Caco-2 (cell line): ENCODE measurements at regions not wholly inside any gene's neighbourhood (a gene's known extent, or its start where the extent isn't known, plus 50 kb on each side); places are given as distances from the start of the nearest gene placed in this dataset.

ENCODE experiments used
- BruUV-seq: library from RNA; stranded (reverse); fragments of 400-500 nt; replicated peaks from 2 replicates; lab custom pipeline; 2021; lab: Mats Ljungman, UMichigan
- CTCF ChIA-PET: fragments of 300-600 bp; sonication (Branson Sonifier 250); formaldehyde crosslinking; loops from one replicate; lab custom pipeline; 2022; ENCODE audit warnings: antibody characterized with exemption; lab: Charles Lee
- POLR2A ChIA-PET: fragments of 300-600 bp; sonication (Branson Sonifier 250); formaldehyde crosslinking; loops from one replicate; lab custom pipeline; 2022; ENCODE audit warnings: antibody characterized with exemption; lab: Charles Lee
- DNase-seq, 2 experiments: peaks; one replicate each; pipeline versions ENCODE4 v3.0.0 to v3.0.0-alpha.2; 2020 to 2022
- H3K27me3 ChIP-seq: replicated peaks from 2 replicates; pipeline ENCODE4 v1.6.0; 2011; ENCODE audit warnings: low read length; ENCODE audit not compliant: control insufficient read depth, insufficient read depth
- H3K36me3 ChIP-seq: 2 replicates; pipeline ENCODE4 v1.5.1; 2011; ENCODE audit warnings: low read length; ENCODE audit not compliant: control insufficient read depth, insufficient read depth
- H3K4me1 ChIP-seq: fragments of 250-450 bp; sonication (Bioruptor Pico); 2 replicates; pipeline ENCODE4 v1.5.1; 2020; ENCODE audit warnings: mild to moderate bottlenecking
- H3K4me3 ChIP-seq: 2 replicates; pipeline ENCODE4 v1.5.1; 2011; ENCODE audit warnings: low read depth, mild to moderate bottlenecking, control low read depth, low read length
- H3K9me3 ChIP-seq: fragments of 250-450 bp; sonication (Bioruptor Pico); 2 replicates; pipeline ENCODE4 v1.5.1; 2020; ENCODE audit warnings: mild to moderate bottlenecking, moderate library complexity
- H3K27ac Mint-ChIP-seq: one replicate; pipeline ENCODE4 v1.8.0; 2022; ENCODE audit warnings: mixed read lengths; ENCODE audit not compliant: unreplicated experiment
- H3K27me3 Mint-ChIP-seq: one replicate; pipeline ENCODE4 v1.8.0; 2022; ENCODE audit warnings: mixed read lengths; ENCODE audit not compliant: insufficient read depth, unreplicated experiment
- H3K36me3 Mint-ChIP-seq: one replicate; pipeline ENCODE4 v1.8.0; 2022; ENCODE audit warnings: mild to moderate bottlenecking, mixed read lengths; ENCODE audit not compliant: insufficient read depth, unreplicated experiment
- H3K4me1 Mint-ChIP-seq: one replicate; pipeline ENCODE4 v1.8.0; 2022; ENCODE audit warnings: low read depth, mixed read lengths; ENCODE audit not compliant: unreplicated experiment
- H3K4me3 Mint-ChIP-seq: one replicate; pipeline ENCODE4 v1.8.0; 2022; ENCODE audit warnings: mild to moderate bottlenecking, moderate library complexity, mixed read lengths; ENCODE audit not compliant: unreplicated experiment
- H3K9me3 Mint-ChIP-seq: one replicate; pipeline ENCODE4 v1.8.0; 2022; ENCODE audit warnings: mixed read lengths; ENCODE audit not compliant: unreplicated experiment
- intact Hi-C: fragments of 100-400 bp; cut with micrococcal nuclease; formaldehyde crosslinking; loops from one replicate; pipeline ENCODE4 v1.10.0; 2022; ENCODE audit not compliant: unreplicated experiment
- TF ChIP-seq, protein P1 (sequence below), 2 experiments: fragments of 200-600 bp in 1 of 2; IDR thresholded peaks; 1 replicate in 1 of 2; 2 replicates in 1 of 2; pipeline versions ENCODE4 v1.5.1 to v1.8.0; 2011 to 2022; ENCODE audit warnings: antibody characterized with exemption in 1 of 2, control low read depth in 1 of 2, inconsistent platforms in 1 of 2, low read depth in 1 of 2, low read length in 1 of 2, mild to moderate bottlenecking in 1 of 2, moderate library complexity in 1 of 2; ENCODE audit not compliant: insufficient read depth in 1 of 2, severe bottlenecking in 1 of 2, unreplicated experiment in 1 of 2

GRCh38 chr14:89637581-89637980 is 220.5 kb upstream of the FOXN3 start:
- H3K4me1 ChIP-seq = no peaks in the 10 kb centered on the region
- H3K36me3 ChIP-seq = no peaks in the 10 kb centered on the region
- no peaks in the 10 kb centered on the region for H3K27me3 ChIP-seq
- intact Hi-C loops = no loop called here
- POLR2A ChIA-PET = no interaction called here
- H3K36me3 Mint-ChIP-seq = no peaks in the 10 kb centered on the region
- no TSS peak for BruUV-seq
- TF ChIP-seq, protein P1, sequence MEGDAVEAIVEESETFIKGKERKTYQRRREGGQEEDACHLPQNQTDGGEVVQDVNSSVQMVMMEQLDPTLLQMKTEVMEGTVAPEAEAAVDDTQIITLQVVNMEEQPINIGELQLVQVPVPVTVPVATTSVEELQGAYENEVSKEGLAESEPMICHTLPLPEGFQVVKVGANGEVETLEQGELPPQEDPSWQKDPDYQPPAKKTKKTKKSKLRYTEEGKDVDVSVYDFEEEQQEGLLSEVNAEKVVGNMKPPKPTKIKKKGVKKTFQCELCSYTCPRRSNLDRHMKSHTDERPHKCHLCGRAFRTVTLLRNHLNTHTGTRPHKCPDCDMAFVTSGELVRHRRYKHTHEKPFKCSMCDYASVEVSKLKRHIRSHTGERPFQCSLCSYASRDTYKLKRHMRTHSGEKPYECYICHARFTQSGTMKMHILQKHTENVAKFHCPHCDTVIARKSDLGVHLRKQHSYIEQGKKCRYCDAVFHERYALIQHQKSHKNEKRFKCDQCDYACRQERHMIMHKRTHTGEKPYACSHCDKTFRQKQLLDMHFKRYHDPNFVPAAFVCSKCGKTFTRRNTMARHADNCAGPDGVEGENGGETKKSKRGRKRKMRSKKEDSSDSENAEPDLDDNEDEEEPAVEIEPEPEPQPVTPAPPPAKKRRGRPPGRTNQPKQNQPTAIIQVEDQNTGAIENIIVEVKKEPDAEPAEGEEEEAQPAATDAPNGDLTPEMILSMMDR (IDR thresholded peaks at IDR 0.05; ENCODE audit: insufficient read depth in 1 of 2, low read depth in 1 of 2, low read length in 1 of 2, severe bottlenecking in 1 of 2, unreplicated experiment in 1 of 2) = no peak
- H3K27ac Mint-ChIP-seq = no peak overlapping the region
- no peaks in the 10 kb centered on the region for H3K4me1 Mint-ChIP-seq
- H3K27me3 Mint-ChIP-seq = no peaks in the 10 kb centered on the region
- CTCF ChIA-PET = no interaction called here
- no peaks in the 10 kb centered on the region for H3K9me3 ChIP-seq
- no peak overlapping the region for H3K4me3 Mint-ChIP-seq
- no peak for DNase-seq
- H3K9me3 Mint-ChIP-seq = peaks cover 18% of the 10 kb centered on the region
- no peak overlapping the region for H3K4me3 ChIP-seq

- TF ChIP-seq, protein P1 (IDR thresholded peaks at IDR 0.05; ENCODE audit: insufficient read depth in 1 of 2, low read depth in 1 of 2, low read length in 1 of 2, severe bottlenecking in 1 of 2, unreplicated experiment in 1 of 2) = no peak
- ChIA-PET POLR2A (no interaction called here), CTCF (no interaction called here)
- Mint-ChIP-seq H3K4me3 (no peak overlapping the region), H3K36me3 (no peaks in the 10 kb centered on the region), H3K27me3 (no peaks in the 10 kb centered on the region), H3K27ac (no peak overlapping the region), H3K4me1 (peaks cover 5% of the 10 kb centered on the region), H3K9me3 (peaks cover 18% of the 10 kb centered on the region)
- BruUV-seq = no TSS peak
- Histone ChIP-seq H3K36me3 (no peaks in the 10 kb centered on the region), H3K9me3 (no peaks in the 10 kb centered on the region), H3K27me3 (no peaks in the 10 kb centered on the region), H3K4me1 (no peaks in the 10 kb centered on the region), H3K4me3 (no peak overlapping the region)
- DNase-seq = no peak
- intact Hi-C loops = no loop called here
These were observed 218.6 kb upstream of the FOXN3 start for GRCh38 chr14:89635615-89636014.

DNA sequence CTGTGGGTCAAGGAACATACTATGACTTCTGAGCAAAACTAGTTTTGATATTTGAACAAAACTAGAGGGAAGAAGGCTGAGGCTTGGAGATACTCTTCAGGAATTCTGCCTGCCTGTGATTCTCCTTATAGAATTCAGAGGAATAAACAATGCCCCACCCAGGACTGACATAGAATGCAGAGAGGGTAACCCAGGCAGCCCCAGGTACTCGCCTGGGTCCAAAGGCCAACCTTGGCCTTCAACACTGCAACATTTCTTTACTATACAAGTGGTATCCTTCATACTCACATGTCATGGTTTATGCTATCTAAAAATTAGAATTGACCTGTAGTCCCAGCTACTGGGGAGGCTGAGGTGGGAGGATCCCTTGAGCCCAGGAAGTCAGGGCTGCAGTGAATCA is 217.0 kb upstream of the FOXN3 start:
- no peak for DNase-seq
- H3K36me3 Mint-ChIP-seq = no peaks in the 10 kb centered on the region
- H3K27ac Mint-ChIP-seq = no peak overlapping the region
- CTCF ChIA-PET = no interaction called here
- Histone ChIP-seq H3K27me3 (no peaks in the 10 kb centered on the region), H3K9me3 (no peaks in the 10 kb centered on the region), H3K4me1 (no peaks in the 10 kb centered on the region), H3K4me3 (no peak overlapping the region), H3K36me3 (no peaks in the 10 kb centered on the region)
- H3K4me3 Mint-ChIP-seq = no peak overlapping the region
- H3K9me3 Mint-ChIP-seq = peaks cover 4% of the 10 kb centered on the region
- no peaks in the 10 kb centered on the region for H3K27me3 Mint-ChIP-seq
- POLR2A ChIA-PET = no interaction called here
- no TSS peak for BruUV-seq
- TF ChIP-seq, protein P1 (IDR thresholded peaks at IDR 0.05; ENCODE audit: insufficient read depth in 1 of 2, low read depth in 1 of 2, low read length in 1 of 2, severe bottlenecking in 1 of 2, unreplicated experiment in 1 of 2) = no peak
- intact Hi-C loops = no loop called here
- H3K4me1 Mint-ChIP-seq = peaks cover 15% of the 10 kb centered on the region
